ENCODE measurements at regions not wholly inside any gene's neighbourhood (a gene's known extent, or its start where the extent isn't known, plus 50 kb on each side); places are given as distances from the start of the nearest gene placed in this dataset.
"Not testable (repeated sequence)": the region's sequence is repeated elsewhere in the genome, so short reads cannot be mapped to it uniquely, and the experiment has no call there.

DNA sequence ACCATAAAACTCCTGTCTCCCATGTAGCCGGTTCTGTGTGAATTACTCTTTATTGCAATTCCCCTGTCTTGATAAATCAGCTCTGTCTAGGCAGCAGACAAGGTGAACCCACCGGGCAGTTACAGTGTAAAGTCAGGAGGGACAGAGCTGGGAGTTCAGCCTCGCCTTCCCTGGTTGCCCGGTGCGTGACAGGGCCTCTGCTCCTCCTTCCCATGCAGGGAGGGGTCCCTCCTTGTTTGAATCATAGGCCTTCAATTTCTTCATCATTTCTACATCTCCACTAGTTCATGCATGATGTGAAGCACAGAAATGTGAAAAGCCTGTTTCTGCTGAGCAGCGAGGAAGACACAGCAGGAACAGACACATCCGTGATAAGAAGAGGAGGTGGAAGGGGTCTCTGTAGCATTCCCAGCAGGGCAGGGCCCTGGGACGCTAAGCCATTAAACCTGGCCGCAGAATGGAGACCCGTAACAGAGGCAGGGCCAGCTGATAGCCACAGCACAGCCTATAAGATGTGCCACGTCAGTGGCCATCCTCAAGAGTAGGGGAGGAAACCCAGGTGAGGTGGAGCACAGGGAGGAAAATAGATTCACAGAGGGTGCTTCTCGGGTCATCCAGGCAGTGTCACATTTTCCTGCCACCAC, 106.7 kb upstream of the CST7 start:
- no peak for DNase-seq

DNA sequence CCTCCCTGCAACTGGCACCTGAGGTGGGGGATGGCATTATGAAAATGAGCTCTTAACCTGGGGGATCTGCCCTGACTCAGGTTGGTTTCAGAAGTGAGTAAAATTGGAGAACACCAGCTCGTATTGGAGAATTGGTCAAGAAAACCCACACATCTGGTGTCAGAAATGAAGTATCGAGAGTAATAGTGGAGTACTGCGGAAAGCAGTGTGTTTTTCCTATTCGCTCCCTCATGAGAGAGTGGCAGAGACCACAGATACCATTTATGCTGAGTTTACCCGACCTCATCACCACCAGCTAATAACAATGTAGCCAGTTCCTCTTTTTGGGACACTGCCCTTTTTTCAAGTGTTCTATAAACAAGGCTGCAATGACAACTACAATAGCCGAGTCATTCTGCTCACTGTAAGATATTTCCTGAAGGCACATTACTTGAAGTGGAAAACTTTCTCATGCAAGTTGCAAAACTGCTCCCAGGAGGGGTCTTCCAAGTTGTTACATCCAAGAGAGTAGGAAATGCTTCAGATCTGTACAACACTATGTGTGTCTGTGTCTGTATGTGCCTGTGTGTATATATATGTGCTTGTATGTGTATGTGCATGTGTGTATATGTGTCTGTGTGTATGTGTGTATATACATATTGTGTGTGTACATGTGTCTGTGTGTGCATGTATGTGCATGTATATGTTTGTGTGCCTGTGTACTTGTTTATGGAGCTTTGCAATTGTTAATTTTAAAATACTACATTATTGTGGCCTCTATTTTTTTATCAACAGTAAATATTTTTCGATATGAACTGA, 106.0 kb upstream of the CST7 start:
- DNase-seq, result no peak

DNA sequence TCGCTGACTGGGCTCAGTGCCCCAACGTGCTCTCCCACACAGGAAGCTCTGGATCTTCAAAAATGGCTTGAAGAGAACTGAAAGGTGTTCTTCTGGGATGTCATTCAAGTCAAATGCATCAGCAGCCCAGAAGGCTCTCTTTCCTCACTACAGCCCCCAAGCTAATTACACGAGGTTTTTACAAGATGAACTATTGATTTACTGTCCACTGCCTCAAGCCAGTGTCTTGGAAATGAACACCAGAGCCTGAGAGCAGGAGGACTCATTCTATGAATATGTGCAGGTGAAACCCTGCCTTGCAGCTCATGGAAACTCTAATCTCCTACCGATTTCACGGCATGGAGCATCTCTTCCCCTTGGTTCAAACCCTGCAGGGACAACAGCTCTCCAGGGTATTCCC, 98.9 kb upstream of the CST7 start:
- DNase-seq, result peak; percentile 29

DNA sequence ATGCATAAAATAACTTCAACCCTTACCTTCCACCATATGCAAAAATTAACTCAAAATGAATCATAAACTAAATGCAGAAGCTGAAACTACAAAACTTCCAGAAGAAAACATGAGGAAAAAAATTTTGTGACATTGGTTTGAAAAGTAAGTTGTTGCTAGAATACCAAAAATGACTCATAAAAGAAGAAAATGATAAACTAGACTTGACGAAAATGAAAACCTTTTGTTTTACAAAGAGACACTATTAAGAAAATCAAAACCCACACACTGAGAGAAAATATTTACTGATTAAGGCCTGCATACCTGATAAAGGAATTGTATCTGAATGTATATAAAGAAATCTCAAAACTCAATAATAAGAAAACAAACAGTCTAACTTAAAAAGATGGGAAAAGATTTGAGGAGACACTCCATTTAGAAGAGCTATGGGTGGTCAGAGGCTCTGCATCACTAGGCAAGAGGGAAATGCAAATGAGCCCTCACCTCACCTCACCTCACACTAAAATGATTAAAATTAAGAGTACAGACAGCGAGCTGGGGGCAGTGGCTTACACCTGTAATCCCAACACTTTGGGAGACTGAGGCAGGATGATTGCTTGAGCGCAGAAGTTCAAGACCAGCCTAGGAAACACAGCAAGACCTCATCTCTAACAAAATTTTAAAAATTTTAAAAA, 97.6 kb upstream of the CST7 start:
- no peak for DNase-seq

DNA sequence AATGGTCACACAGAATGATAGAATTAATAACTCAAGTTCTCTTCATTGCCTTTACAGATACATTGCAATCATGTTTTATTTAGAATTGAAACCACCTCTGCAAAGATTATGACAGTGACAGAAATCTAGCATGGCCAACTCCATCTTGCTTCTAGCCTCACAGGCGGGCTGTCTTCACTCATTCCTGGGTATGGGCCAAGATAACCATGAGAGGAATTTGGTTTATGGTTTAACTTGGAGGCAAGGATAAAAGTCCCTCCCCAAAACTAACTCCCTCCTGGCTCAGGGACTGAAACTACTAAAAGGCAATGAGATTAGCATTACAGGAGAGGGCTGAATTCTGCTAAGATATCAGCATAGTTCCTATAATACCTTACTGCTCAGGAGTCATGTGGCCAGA, 95.2 kb upstream of the CST7 start:
- no peak for DNase-seq

DNA sequence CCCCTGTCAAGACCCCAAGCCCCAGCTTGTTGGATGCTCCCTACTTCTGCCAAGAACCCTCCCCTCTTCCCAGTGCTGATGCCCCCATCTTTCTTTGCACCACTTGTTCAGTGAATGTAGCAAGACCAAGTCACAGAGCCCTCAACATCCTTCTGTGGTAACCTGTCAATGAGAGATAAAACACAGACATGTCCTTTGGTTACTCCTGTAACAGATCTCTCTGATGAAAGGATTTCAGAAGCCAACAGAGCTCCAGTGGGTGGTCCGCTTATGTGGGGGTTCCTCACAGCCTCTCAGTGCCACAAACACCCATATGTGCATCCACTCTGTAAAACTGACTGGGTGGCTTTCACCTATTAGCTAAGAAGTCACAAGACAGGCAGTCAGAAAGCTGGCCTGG, 93.2 kb upstream of the CST7 start:
- no peak for DNase-seq

DNA sequence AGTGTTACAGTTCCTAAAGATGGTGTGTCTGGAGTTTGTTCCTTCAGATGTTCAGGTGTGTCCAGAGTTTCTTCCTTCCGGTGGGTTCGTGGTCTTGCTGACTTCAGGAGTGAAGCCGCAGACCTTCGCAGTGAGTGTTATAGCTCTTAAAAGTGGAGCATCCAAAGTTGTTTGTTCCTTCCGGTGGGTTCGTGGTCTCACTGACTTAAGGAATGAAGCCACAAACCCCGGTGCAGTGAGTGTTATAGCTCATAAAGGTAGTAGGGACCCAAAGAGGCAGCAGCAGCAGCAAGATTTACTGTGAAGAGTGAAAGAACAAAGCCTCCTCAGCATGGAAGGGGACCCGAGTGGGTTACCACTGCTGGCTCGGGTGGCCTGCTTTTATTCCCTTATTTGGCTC, 90.6 kb upstream of the CST7 start:
- DNase-seq, result not testable (repeated sequence)

DNA sequence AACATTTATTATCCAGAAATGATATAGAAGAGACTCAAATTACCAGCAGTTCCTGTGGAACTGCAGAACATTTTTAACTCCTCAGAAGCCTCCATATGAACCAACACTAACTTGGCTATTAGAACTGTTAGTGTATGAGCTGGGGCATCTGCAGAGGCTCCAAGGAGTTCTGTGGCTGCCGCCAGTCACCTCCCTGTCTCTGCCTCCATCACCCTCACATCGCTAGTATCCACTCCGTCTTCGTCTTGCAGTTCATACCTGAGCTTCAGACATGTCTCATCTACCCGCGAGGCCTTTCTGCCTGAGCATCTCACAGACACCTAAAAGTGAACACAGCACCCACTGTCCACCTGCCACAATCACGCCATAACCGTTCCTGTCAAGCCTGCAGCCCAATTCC, 89.5 kb upstream of the CST7 start:
- DNase-seq, result no peak

DNA sequence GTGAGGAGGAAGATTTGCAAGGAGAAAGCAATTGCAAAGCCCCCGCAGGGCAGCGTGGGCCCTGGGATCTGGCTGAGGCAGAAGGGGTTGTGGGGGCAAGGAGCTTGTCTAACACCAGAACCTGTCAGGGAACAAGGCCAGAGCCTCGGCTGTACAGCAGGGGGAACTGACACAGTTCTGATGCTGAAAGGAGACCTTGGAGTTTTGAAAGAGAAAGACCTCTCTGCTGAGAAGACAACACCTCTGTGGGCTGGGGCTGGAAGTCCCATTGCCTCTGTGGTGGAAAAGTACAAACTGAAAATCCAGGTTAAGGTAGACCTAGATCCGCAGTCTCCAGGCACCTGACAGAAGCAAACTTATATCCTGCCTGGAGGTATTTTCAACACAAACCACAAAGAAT, 86.9 kb upstream of the CST7 start:
- no peak for DNase-seq

DNA sequence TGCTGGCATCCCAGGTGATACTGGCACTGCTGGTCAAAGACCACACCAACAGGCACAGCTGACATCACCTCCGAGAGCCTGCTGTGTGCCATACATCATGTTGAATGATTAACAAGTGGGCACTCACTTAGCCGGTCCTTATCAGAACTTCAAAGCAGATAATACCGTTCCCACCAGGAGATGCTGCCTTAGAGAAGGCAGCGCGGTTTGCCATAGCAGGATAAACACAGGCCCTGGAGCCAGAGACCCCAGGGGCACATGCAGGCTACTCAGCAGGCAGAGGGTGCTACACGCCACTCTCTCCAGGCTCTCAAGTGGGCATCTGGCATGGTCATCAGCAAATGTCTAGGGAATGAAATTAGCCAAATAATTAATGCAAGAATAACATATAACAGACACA, 86.5 kb upstream of the CST7 start:
- DNase-seq, result no peak

DNA sequence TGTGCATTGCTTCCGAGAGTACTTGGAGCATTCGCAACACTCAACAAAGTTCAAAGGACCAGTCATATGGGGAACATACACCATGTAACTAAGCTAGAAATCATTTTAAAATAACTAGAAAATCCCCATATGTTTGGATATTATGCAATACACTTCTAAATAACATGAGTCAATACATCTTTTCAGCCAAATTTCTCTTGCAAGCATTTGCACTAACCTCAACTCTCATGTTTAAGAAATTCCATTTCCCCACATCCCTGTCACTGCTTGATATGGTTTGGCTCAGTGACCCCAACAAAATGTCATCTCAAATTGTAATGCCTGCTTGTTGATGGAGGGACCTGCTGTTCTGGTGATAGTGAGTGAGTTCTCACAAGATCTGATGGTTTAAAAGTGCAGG, 85.7 kb upstream of the CST7 start:
- no peak for DNase-seq

DNA sequence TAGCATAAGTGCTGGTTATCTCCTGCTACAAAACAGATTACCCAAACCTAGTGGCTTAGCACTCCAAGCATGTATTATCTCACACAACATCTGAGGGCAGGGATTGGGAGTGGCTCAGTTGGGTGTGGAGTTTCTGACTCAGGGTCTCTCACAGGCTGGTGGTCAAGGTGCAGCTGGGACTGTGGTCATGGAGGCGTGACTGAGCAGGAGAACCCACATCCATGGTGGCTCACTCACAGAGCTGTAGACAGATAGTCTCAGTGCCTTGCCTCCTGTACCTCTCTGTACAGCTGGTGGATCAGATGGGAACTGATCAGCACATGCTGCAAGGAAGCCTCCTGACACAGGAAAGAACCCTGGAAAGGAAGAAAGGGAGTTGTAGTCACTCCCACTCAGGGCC, 83.1 kb upstream of the CST7 start:
- DNase-seq, result no peak

DNA sequence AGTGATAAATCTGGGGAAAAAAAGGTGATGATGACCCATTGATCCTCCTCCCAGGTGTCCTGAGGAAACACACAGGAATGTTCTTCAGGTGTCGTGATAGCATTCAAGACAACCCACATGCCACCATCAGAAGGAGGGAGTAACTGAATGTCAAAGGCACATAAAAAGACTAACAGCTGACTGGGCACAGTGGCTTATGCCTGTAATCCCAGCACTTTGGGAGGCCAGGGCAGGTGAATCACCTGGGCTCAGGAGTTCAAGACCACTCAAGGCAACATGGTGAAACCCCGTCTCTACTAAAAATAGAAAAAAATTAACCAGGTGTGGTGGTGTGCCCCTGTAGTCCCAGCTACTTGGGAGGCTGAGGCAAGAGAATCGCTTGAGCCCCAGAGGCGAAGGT, 82.3 kb upstream of the CST7 start:
- no peak for DNase-seq

DNA sequence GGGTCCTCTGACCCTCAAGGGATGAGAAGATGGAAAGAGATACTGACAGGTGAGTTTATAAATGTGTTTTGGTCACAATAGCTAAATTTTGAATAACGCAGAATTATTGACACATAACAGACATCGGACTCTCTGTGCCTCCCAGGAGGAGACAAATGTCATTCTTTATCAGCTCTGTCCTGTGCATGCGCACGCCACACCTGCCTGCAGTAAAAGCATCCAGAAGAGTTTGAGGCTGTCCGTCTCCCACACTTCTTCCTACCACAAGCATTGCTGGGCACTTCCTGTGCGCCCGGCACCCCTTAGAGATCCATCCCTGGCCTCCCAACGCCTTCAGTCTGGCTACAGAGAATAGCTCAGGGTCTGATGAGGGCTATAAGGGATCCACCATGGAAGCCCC, 81.5 kb upstream of the CST7 start:
- no peak for DNase-seq

DNA sequence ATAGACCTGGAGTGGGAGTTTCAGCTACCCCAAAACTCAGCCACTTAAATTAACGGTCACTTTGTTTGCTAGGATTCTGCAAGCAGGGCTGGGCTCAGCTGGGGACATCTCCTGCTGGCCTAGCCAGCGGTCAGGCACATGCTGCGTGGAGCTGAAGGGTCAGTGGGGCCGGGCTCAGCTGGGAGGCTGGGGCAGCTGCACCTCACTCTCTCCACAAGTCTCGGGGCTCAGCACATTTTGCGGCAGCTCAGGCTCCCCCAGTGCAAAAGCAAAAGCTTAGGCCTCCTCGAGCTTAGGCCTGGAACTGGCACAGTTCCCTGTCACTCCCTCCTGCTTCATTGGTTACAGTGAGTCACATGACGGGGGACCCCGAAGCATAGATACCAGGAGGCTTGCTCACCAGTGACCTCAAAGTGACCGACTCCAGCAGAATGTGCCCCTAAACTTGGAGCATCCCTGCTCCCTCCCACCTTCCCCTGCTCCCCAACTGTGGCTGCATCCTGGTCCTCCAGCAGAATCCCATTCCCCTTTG, 80.6 kb upstream of the CST7 start:
- no peak for DNase-seq

DNA sequence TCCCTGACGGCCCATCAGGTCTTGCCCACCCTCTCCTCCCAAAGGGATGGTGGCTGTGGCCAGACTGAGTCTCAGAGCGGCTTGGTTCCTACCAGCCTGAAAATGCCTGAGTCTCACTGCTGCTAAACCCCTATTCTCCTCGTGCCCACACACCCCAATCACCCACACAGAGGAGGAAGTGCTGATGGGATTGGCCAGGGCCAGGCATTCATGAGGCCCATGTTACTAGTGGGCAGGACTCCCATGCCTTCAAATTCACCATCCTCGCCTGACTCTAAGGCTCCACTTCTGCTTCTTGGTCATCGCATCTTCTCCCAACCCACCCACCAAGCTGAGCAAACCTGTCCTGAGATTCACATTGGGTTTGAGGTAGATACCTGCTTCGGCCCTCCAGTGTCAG, 80.1 kb upstream of the CST7 start:
- no peak for DNase-seq

DNA sequence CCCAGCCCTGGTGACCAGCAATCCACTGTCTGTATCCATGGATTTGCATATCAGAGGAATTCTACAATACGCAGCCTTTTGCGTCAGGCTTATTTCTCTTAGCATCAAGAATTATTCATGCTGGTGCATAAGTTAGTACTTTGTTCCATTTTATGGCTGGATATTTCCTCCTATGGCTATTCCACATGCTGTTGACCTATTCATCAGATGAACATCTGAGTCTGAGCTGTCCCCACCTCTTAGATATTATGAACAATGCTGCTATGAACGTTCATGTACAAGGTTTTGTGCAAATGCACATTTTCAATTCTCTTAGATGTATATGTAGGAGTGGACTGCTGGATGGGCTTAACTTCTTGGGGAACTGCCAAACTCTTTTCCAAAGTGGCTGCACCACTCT, 79.0 kb upstream of the CST7 start:
- DNase-seq, result no peak

DNA sequence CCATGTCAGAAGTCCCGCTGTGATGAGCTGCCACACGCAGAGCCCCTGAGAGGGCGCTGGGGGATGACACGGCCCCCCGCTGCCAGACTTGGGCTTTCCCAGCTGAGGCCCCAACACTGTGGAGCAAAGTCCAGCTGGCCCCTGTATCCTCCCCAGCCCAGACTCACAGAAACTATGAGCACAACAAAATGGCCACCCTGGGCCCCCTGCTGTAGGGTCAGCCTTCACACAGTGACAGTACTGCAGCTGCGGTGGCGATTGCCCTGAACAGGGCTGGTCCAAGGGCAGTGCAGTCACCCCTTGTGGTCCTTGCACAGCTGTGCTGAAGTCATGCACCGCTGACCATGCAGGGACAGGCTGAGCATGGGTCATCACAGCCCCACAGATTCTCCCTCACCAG, 78.2 kb upstream of the CST7 start:
- peak; percentile 26 for DNase-seq

DNA sequence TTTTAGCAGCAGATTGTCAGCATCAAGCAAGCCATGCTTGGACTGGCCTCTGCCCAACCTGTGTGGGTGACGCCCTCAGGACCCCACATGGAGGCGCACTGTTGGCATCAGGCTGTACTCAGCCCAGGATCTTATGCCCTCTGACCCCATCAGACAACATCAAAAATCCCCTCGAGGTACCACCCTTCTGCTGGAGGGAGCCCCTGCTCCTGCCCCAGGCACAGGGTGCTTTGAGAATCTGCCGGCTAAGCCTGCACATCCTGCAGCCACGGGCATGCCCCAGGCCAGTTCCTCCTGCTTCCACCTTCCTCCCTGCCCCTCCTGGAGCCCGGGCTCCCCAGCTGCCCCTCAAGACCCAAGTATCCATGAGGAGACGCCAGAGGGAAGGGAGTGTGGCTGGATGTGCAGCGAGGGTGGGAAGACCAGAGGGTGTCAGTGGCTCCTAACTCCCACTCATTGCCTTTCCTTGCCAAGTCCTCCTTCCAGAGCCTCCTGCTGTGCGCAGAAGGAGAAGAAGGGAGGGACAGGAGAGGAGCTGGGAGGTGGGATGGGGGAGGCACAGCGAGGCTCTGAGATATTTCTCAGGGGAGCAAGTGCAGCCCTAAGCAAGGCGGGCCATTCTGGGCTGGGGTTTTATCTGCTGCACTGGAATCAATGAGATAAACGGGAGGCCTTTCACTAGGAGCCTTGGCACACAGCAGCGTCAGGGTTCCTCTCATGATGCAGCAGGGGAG, 77.4 kb upstream of the CST7 start:
- no peak for DNase-seq

DNA sequence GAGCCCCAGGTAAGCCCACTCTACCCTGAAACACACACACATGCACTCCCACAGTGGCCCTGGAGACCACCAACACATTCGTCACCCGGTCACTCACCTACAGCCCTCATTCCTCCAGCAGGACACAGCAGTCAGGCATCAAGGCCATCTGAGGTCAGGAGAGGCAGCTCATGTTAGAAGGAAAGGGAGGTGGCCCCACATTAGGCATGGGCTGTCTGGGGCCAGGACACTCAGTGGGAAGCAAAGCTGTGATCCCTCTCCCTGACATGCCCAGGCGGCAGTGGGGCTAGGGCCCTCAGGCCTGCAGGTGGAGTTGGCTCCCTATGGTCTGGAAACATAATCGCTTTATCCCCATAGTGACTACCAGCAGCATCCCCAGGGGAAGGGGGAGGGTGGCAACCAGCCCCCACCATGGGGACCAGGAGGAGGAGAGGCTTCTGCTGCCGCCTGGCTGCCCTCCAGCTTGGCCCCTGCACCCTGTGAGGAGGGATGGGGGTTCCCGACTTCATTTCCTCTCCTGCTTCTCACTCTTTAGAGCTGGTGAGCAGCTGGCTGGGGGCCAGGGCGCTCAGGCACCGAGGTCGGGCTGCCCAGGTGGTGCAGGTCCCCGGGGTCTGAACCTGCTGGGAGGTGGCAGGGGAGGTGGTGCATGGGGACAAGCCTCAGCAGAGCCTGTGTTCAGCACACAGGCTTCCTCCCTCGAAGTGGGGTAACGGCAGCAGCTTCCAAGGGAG, 76.6 kb upstream of the CST7 start:
- no peak for DNase-seq

DNA sequence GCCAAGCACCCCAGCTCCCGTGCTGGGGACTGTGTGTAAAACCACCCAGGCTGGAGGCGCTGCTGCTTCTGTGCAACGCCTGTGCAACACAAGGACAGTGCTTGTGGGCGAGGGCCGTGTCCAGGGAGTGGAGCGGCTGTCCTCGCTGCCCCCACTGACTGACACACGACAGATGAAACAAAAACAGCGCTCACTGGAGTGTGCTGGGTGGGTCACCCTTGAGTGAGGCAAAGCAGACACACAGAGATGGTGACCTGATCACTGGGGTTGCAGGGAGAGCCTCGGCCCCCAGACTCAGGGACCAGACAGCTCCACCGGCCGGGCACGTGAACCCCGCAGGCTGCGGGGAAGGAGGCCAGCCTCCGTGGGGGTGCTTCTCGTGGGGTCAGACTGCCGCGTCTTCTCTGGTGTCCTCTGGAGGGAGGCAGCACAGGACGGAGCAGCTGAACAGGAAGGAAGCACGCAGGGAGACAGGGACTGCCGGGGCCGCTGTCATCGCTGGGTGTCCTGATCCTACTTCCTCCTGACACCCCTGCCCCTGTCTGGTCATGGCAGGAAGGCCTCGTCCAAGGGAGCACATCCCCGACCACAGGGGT, 75.9 kb upstream of the CST7 start:
- DNase-seq, result peak; percentile 20

DNA sequence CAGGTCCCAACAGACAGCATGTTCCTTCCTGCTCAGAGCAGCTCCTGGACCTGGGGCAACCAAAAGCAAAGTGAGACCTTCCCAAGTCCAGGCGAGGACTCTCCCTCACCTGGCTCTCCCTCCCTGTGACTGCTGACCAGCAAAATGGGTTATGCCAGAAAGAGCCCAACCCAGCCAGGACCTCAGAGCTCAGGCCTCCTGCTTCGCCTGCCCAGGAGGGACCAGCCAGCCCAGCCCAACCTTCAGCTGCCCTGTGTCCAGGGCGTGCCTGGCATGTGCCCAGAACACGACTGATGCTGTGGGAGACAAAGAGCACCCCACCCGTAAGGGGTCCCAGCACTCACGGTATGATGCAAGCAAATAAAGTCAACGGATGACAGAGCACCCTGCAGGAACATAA, 74.0 kb upstream of the CST7 start:
- no peak for DNase-seq
